NCI-H748 (cell line): ENCODE measurements at regions not wholly inside any gene's neighbourhood (a gene's known extent, or its start where the extent isn't known, plus 50 kb on each side); places are given as distances from the start of the nearest gene placed in this dataset.
A peak's percentile ranks its signal among the peaks of the same experiment; 100 is the strongest.

Source experiments
- DNase-seq: peaks from one replicate; lab custom pipeline; 2025; ENCODE audit not compliant: unreplicated experiment; lab: John Stamatoyannopoulos, UW

DNA sequence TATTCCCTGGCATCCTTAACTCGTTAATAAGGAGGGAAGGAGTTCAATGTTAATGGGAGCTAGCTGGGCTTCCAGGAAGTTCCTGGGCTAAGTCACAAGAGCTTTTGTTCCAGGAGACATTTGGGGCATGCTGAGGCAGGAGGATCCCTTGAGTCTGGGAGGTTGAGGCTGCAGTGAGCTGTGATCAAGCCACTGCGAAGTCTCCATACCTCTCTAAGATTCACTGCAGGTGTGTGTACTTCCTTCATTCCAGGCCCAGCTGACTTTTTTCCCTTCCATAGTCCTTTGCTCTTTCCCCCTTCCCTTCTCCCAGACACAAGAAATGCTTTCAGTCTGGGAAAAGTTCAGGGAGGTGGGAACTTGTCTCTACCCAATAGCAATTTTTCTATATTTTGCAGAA lies 489.8 kb downstream of the NPIPA7 start:
- no peak for DNase-seq

GRCh38 chr16:16869746-16870145 lies 490.8 kb downstream of the NPIPA7 start:
- no peak for DNase-seq

GRCh38 chr16:16871196-16871595 lies 492.3 kb downstream of the NPIPA7 start:
- no peak for DNase-seq

DNA sequence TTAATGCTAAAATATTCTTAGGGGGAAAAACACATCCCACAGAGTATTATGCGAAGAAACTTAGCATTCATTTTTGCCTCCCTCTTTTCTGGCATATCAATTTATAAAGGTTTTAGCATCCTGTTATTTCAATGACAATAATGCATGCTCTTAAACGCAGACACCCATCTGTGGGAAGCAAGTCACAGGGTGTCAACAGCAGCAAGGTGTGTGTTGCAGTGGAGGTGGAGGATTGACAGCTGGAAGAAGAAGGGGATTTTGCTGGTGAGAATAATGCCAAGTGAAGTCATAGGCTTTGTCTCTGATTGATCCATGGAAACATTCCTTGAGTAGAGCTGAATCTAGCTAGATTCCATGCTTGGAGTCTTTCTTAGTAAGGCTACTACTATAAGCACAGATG lies 498.1 kb downstream of the NPIPA7 start:
- no peak for DNase-seq

DNA sequence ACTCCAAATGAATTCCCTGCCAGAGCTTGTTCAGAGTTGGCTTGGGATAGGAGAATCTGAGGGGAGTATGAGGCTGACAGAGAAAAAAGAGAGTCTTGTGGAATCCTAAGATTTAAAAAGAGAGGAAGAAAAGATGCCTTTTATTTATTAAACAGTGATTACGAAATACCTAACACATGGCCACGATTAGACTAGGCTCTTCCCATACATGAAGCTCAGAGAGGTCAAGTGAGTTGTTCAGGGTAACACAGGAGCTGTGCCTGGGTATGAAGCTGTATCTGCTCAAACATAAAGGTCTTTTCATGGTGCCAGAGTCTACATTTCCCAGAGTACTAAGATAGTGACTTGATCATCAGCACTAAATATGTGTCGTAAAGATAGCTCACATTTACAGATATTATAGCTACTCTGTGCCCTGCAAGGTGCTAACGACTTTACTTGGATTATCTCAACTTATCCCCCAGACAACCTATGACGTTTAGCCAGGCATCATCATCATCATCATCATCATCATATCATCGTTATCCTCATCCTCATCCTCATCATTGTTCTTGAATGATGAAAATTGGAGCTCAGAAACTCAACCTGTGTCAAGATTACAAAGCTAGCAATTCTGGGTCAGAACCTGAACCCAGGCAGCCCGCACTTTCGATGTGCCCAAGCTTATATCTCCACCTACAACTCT lies 500.8 kb downstream of the NPIPA7 start:
- DNase-seq = no peak

DNA sequence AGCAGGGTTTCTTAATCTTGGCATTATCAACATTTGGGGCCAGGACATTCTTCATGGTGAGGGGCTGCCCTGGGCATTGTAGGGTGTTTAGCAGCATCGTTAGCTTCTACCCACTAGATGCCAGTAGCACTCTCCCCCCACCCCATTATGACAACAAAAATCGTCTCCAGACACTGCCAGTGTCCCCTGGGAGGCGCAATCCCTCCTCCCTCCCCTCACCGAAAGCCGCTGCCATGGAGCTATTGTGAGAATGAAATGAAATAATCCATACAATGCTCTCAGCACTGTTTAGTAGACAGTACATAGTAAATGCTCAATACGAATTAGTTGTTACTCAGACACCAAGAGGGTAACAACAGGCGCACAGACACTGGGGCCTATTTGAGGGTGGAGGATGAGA lies 502.9 kb downstream of the NPIPA7 start:
- DNase-seq = peak; percentile 2

DNA sequence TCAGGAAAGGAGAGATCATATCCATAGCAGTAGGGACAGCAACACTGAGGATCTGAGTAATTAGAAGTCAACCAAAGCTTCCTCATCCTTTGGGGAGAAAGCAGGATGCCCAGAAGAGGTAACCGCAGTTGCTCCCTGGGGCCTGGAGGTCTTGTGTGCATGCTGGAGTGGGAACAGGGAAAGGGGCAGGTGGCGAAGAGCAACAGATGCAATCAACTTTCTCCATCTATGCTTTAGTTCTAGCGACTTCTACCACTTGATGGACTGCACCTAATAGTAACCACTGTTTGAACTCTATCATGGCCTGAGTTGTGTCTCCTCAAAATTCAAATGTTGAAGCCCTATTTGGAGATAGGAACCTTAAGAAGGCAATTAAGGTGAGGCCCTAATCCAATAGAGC lies 503.8 kb downstream of the NPIPA7 start:
- no peak for DNase-seq

GRCh38 chr16:16884451-16884850 lies 505.5 kb downstream of the NPIPA7 start:
- DNase-seq = no peak

- DNase-seq = no peak
These were observed 508.3 kb downstream of the NPIPA7 start for GRCh38 chr16:16887193-16887592.

- DNase-seq = no peak
These were observed 512.0 kb downstream of the NPIPA7 start for GRCh38 chr16:16890964-16891363.

- DNase-seq = no peak
These were observed 525.7 kb downstream of the NPIPA7 start for GRCh38 chr16:16904601-16905000.

GRCh38 chr16:16905850-16906249 lies 526.9 kb downstream of the NPIPA7 start:
- no peak for DNase-seq

- no peak for DNase-seq
These were observed 528.1 kb downstream of the NPIPA7 start for GRCh38 chr16:16907089-16907488.

- no peak for DNase-seq
These were observed 529.1 kb downstream of the NPIPA7 start for GRCh38 chr16:16908077-16908476.

DNA sequence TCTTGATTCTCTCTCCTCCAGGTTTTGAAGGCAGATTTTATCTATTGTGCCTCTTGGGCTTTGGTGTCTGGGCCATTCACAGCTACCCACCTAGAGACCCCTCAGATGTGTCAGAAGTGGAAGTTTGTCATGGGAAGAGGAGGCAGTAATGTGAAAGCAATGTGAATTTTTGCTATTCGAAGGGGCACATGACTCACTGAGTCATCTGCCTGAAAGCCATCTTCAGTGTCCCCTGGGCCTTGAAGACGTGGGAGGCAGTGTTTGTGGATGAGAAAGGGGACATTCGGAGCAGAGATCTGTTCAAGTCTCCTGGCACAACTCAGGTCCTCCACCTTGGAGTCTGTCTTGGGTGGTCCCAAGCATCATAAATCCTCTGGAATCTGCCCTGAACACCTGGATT lies 530.2 kb downstream of the NPIPA7 start:
- DNase-seq = no peak

DNA sequence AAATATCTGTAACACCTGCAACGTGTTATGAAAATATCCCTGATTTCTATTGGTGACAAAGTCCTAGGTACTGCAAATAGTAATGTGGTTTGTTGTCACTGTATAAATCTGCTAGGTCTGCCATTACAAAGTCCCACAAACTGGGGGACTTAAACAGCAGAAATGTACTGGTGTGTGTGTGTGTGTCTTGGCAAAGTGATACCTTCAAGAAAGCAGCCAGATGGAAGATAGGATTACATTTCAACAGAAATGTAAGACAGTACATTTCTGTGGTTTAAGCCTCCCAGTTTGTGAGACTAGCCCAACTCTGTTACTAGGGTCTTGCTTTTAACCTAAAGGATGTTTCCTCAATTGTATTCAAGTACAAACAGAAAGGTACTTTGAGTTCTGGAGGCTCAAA lies 531.7 kb downstream of the NPIPA7 start:
- DNase-seq = no peak

DNA sequence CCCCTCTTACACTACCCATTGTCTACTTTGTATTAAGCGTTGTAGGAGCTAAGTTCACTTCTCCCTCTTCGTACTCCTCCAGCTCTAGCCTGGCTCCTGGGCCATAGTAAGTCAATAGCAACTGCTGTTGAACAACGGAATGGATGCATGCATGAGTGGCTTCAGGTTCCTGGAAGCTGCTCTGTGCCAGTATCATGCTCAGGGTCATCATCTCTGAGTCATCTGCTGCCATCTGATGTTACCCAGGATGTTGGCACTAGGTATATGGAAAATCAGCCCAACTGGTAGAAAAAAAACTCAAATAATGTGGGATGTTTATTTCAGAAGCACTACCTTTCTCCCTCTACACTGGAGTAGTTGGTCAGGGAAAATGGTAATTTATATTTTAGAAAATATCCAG lies 536.8 kb downstream of the NPIPA7 start:
- no peak for DNase-seq

GRCh38 chr16:16917191-16917785 lies 538.3 kb downstream of the NPIPA7 start:
- peak; percentile 10 for DNase-seq

GRCh38 chr16:16923479-16923878 lies 544.5 kb downstream of the NPIPA7 start:
- DNase-seq = no peak

DNA sequence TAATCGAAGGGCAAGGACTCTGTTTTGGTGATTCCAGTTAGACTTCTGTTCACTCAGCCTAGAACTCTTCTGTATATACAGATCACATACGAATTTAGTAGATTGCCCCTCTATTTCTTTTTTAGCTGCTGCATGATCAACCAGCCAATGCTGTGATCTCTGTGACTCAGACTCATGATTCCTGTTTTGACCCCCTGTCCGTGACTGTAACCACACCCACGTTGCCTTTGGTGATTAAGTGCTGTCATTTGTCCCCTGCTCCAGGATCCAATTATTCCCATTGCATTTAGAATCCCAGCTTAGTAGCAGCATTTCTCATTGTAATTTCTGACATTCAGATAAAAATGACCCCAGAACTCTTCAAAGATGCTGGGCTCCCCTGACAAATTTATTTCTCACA lies 545.7 kb downstream of the NPIPA7 start:
- DNase-seq = peak; percentile 11

DNA sequence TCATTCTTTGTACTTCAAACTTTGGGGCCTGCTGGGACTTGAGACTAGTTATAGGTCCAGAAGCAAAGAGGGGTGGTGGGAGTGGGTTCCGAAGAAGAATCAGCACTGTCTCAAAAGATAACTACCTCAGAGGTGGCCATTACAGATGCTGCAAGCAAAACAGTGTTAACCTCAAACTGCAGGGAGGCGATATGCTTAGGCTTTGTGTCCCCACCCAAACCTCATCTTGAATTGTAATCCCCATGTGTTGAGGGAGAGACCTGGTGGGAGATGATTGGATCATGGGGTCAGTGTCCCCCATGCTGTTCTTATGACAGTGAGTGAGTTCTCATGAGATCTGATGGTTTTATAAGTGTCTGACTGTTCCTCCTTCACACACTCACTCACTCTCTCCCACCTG lies 545.3 kb downstream of the XYLT1 start:
- no peak for DNase-seq

DNA sequence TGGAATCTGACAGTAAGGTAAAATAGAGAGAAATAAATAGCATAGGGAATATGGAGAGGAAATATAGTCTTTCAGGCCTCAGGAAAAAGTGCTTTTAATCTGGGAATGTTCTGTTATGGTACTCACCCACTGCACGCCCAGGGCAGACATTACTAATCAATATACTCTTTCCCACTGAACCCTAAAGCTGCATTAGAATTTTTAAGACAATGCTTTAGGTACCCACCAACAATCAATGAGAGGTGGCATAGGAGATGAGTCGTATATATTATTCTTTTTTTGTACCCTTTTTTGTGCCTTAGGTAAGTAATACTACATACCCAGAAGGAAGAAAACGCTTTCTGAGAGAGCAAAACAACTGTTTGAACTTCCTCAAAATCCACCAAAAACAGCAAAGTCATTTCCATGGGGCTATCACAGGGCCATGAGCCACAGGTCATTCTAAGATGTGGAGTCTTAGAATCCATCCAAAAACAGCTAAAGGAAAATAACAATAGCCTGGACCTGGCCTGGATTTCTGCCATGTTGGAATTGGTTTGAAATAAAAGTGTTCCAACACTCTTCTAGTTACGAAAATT lies 542.1 kb downstream of the XYLT1 start:
- no peak for DNase-seq
